Naive B cell (primary cell): ENCODE measurements at regions not wholly inside any gene's neighbourhood (a gene's known extent, or its start where the extent isn't known, plus 50 kb on each side); places are given as distances from the start of the nearest gene placed in this dataset.

ENCODE experiments used
- ATAC-seq, 2 donors: fragments of 150-1000 bp; cut with Tn5 transposase; 2 replicates each; pipeline ENCODE4 v1.10.0; 2021; ENCODE audit warnings: low read depth in 2 of 2, mild to moderate bottlenecking in 2 of 2, moderate library complexity in 2 of 2
- DNase-seq: peaks from one replicate; pipeline ENCODE4 v3.0.0; 2022
- H3K27ac Mint-ChIP-seq, 6 donors: one replicate each; pipeline ENCODE4 v1.8.0; 2020 to 2022; ENCODE audit warnings: mild to moderate bottlenecking in 6 of 6, mixed read lengths in 6 of 6, moderate library complexity in 5 of 6, inconsistent platforms in 2 of 6
- H3K27me3 Mint-ChIP-seq, 3 donors: one replicate each; pipeline ENCODE4 v1.8.0; 2021 to 2022; ENCODE audit warnings: mixed read lengths in 3 of 3, mild to moderate bottlenecking in 1 of 3
- H3K36me3 Mint-ChIP-seq, 2 donors: one replicate each; pipeline ENCODE4 v1.8.0; 2020 to 2022; ENCODE audit warnings: mixed read lengths in 2 of 2, inconsistent platforms in 1 of 2, mild to moderate bottlenecking in 1 of 2
- H3K4me1 Mint-ChIP-seq, 3 donors: one replicate each; pipeline ENCODE4 v1.8.0; 2020 to 2022; ENCODE audit warnings: mixed read lengths in 3 of 3, inconsistent platforms in 1 of 3, mild to moderate bottlenecking in 1 of 3, moderate library complexity in 1 of 3
- H3K4me3 Mint-ChIP-seq, 8 donors: one replicate each; pipeline ENCODE4 v1.8.0; 2020 to 2022; ENCODE audit warnings: mild to moderate bottlenecking in 8 of 8, mixed read lengths in 8 of 8, moderate library complexity in 8 of 8, inconsistent platforms in 2 of 8
- H3K9me3 Mint-ChIP-seq, 7 donors: one replicate each; pipeline ENCODE4 v1.8.0; 2020 to 2022; ENCODE audit warnings: mixed read lengths in 7 of 7, mild to moderate bottlenecking in 5 of 7, inconsistent platforms in 2 of 7, moderate library complexity in 1 of 7

- no peak for DNase-seq
- Mint-ChIP-seq H3K9me3 (peaks cover 0 to 8% (median 2%) of the 10 kb centered on the region in 7 donors), H3K27ac (no peak overlapping the region), H3K4me3 (no peak overlapping the region), H3K4me1 (no peaks in the 10 kb centered on the region), H3K36me3 (no peaks in the 10 kb centered on the region), H3K27me3 (no peaks in the 10 kb centered on the region)
- no peak for ATAC-seq
These were observed 843.1 kb downstream of the STIM2 start for GRCh38 chr4:27703771-27704170.

GRCh38 chr4:27711041-27711440 is 850.4 kb downstream of the STIM2 start:
- peaks cover 0 to 8% (median 0%) of the 10 kb centered on the region in 7 donors for H3K9me3 Mint-ChIP-seq
- no peaks in the 10 kb centered on the region for H3K27me3 Mint-ChIP-seq
- no peak for ATAC-seq
- H3K36me3 Mint-ChIP-seq: no peaks in the 10 kb centered on the region
- DNase-seq: no peak
- H3K27ac Mint-ChIP-seq: no peak overlapping the region
- H3K4me1 Mint-ChIP-seq: no peaks in the 10 kb centered on the region
- H3K4me3 Mint-ChIP-seq: no peak overlapping the region

DNA sequence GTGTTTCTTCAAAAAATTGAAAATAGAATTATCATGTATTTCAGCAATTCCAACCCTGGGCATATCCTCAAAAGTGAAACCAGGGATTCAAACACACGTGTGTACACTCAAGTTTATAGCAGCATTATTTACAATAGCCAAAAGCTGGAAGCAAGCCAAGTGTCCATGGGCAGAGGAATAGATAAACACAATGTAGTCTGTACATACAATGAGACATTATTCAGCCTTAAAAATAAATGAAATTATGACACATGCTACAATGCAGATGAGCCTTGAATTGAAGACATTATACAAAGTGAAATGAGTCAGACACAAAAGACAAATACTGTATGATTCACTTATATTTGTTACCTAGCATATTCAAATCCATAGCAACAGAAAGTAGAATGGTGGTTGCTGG is 853.4 kb downstream of the STIM2 start:
- Mint-ChIP-seq H3K27ac (no peak overlapping the region), H3K9me3 (peaks cover 0 to 5% (median 0%) of the 10 kb centered on the region in 7 donors), H3K4me1 (no peaks in the 10 kb centered on the region), H3K4me3 (no peak overlapping the region), H3K36me3 (no peaks in the 10 kb centered on the region), H3K27me3 (no peaks in the 10 kb centered on the region)
- ATAC-seq (no peak), DNase-seq (no peak)

DNA sequence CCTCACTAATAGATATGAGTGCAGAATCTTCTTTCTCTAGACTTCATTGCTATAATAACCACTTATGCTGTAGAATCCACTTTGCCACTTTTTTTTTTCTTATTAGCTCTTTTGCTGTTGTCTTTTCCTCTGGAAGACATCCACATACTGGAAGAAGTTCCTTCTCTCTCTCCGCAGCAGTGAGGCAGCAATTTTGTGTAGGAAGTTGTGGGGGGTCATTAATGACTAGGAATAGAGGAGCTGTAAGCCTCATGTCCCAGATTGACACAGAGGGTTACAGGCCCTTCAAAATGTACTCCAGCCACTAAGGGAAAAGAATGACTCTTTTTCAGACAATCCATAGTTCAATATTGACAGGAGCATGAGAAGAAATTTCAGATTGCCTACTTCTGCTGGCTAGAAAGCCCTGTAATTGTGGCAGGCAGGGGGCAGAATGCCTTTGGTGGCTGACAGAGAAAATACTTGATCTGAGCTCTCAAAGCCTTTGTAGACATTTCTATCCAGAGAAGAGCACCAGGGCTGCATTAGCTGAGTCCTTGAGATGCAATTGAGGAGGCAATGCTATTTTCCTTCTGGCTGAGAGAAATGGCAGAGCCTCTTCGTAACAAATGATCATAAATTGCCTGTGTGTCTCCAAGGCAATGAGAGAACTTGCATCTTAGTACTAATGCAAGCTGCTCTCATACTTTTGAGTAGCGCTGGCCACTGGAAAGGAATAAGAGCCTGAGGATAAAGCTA is 856.2 kb downstream of the STIM2 start:
- no peak overlapping the region for H3K4me3 Mint-ChIP-seq
- no peaks in the 10 kb centered on the region for H3K36me3 Mint-ChIP-seq
- no peak overlapping the region for H3K27ac Mint-ChIP-seq
- no peak for ATAC-seq
- H3K27me3 Mint-ChIP-seq: no peaks in the 10 kb centered on the region
- peaks cover 0 to 8% (median 3%) of the 10 kb centered on the region in 7 donors for H3K9me3 Mint-ChIP-seq
- no peaks in the 10 kb centered on the region for H3K4me1 Mint-ChIP-seq
- DNase-seq: no peak

GRCh38 chr4:27717431-27717755 is 856.8 kb downstream of the STIM2 start:
- DNase-seq (no peak), ATAC-seq (no peak)
- Mint-ChIP-seq H3K9me3 (peaks cover 0 to 8% (median 3%) of the 10 kb centered on the region in 7 donors), H3K27ac (no peak overlapping the region), H3K36me3 (no peaks in the 10 kb centered on the region), H3K4me3 (no peak overlapping the region), H3K27me3 (no peaks in the 10 kb centered on the region), H3K4me1 (no peaks in the 10 kb centered on the region)

DNA sequence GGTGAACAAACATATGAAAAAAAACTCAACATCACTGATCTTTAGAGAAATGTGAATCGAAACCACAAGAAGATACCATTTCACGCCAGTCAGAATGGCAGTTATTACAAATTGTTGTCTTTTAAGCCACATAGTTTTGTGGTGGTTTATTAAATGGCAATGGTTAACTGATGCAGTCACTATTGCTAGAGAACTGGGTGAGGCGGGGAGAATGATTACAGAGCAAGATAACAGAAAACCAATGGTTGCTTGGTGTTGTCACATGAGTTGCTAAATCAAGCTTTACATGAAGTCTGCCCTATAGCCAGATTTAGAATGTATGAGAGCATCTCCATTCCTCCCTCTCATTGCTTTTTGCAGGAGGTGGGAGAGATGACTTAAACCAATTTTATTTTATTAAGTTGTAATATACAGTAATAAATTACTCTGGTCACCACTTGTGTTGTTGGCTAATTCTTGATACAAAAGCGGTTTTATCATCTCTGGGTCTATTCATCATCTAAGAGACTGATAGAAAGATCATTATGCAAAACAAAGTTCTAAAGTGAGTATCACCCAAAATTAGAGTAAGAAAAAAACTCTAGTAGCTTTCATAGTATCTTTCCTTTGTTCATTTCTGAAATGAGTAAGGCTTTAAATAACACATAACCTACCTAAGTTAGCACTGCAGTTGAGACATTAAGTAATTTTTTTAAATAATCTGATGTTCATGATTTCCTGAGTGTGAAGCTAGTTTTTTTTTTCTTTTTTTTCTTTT is 859.5 kb downstream of the STIM2 start:
- ATAC-seq (no peak), DNase-seq (no peak)
- Mint-ChIP-seq H3K36me3 (no peaks in the 10 kb centered on the region), H3K27ac (no peak overlapping the region), H3K27me3 (no peaks in the 10 kb centered on the region), H3K4me3 (no peak overlapping the region), H3K9me3 (peaks cover 0 to 6% (median 3%) of the 10 kb centered on the region in 7 donors), H3K4me1 (no peaks in the 10 kb centered on the region)

- H3K4me3 Mint-ChIP-seq: no peak overlapping the region
- H3K4me1 Mint-ChIP-seq: no peaks in the 10 kb centered on the region
- DNase-seq: no peak
- H3K27ac Mint-ChIP-seq: no peak overlapping the region
- peaks cover 0 to 6% (median 3%) of the 10 kb centered on the region in 7 donors for H3K9me3 Mint-ChIP-seq
- H3K27me3 Mint-ChIP-seq: no peaks in the 10 kb centered on the region
- ATAC-seq: no peak
- H3K36me3 Mint-ChIP-seq: no peaks in the 10 kb centered on the region
These were observed 860.6 kb downstream of the STIM2 start for GRCh38 chr4:27721193-27721592.

DNA sequence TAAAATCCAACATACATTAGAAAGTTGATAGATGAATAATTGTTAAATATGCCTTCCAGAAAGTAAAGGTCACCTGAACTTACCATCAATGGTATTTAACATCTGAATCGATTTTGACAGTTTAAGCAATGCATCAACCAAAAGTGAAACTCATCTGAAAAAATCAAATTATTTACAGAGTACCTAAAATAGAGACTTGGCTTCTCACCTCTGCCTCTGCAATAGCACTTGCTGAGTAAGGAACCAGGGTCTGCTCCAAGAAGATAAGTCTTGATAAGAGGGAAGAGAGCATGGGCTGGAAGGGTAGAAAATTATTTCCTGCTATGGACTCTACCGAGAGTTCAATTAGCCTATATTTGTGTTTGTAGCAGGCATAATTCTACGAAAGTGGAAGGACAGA is 868.3 kb downstream of the STIM2 start:
- no peak overlapping the region for H3K27ac Mint-ChIP-seq
- no peaks in the 10 kb centered on the region for H3K36me3 Mint-ChIP-seq
- ATAC-seq (no peak), DNase-seq (no peak)
- peaks cover 0 to 1% (median 0%) of the 10 kb centered on the region in 7 donors for H3K9me3 Mint-ChIP-seq
- no peak overlapping the region for H3K4me3 Mint-ChIP-seq
- H3K27me3 Mint-ChIP-seq: no peaks in the 10 kb centered on the region
- H3K4me1 Mint-ChIP-seq: no peaks in the 10 kb centered on the region

DNA sequence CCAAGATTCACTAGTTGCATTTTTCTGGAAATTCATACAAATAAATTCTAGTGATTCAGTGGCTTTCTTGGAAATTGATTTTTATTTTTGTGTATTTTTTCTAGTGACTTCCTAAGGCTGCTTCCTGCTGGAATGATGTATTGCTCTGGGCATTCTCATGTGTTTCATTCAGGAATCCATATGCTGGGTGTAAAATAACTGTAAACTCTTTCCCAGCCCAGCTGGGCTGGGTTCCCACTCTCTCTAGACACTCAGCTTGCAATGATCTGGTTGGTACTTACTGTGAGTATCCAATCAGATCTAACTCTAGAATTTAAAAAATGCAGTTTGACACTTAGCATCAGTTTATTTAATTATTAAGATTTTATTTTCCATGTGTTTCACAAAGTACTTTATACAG is 882.2 kb downstream of the STIM2 start:
- no peaks in the 10 kb centered on the region for H3K36me3 Mint-ChIP-seq
- no peaks in the 10 kb centered on the region for H3K4me1 Mint-ChIP-seq
- no peak for DNase-seq
- ATAC-seq: no peak
- H3K4me3 Mint-ChIP-seq: no peak overlapping the region
- no peaks in the 10 kb centered on the region for H3K27me3 Mint-ChIP-seq
- H3K9me3 Mint-ChIP-seq: peaks cover 0 to 15% (median 7%) of the 10 kb centered on the region in 7 donors
- no peak overlapping the region for H3K27ac Mint-ChIP-seq

GRCh38 chr4:27759611-27760575 is 899.3 kb downstream of the STIM2 start:
- Mint-ChIP-seq H3K36me3 (no peaks in the 10 kb centered on the region), H3K4me3 (no peak overlapping the region), H3K9me3 (peaks cover 0 to 10% (median 2%) of the 10 kb centered on the region in 7 donors), H3K27me3 (no peaks in the 10 kb centered on the region), H3K4me1 (no peaks in the 10 kb centered on the region), H3K27ac (no peak overlapping the region)
- DNase-seq: no peak
- no peak for ATAC-seq

DNA sequence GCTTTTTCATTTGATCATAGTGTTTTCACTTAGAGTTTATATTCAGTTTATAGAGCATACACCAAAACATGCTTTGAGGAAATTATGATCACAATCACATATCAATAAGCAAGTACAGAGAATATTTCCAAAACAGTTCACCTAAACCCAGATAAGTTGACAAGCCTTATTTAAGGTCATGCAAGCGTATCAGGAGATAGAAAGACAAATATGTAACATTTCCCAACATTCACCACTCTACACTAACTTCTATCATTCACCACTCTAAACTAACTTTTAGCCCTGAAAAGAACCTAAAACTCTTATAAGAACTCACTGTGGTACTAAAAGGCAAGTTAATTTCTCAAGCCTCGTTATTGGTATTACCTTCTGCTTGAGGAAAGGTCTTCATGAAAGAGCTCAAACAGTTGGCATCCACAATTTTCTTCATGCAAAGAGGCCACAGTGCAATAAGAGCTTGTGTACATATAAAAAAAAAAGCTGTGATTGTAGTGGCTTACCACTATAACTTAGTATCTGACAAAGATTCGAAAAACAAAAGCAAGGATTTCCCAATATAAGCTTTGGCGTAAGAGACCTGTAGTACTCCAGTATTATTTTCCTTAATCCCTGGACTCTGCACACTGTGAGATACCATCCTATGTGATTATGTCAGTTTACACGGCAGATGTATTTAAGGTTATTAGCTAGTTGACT is 903.3 kb downstream of the STIM2 start:
- no peak overlapping the region for H3K27ac Mint-ChIP-seq
- DNase-seq: no peak
- no peaks in the 10 kb centered on the region for H3K27me3 Mint-ChIP-seq
- H3K4me3 Mint-ChIP-seq: no peak overlapping the region
- no peaks in the 10 kb centered on the region for H3K36me3 Mint-ChIP-seq
- peaks cover 0 to 6% (median 2%) of the 10 kb centered on the region in 7 donors for H3K9me3 Mint-ChIP-seq
- no peaks in the 10 kb centered on the region for H3K4me1 Mint-ChIP-seq
- no peak for ATAC-seq

DNA sequence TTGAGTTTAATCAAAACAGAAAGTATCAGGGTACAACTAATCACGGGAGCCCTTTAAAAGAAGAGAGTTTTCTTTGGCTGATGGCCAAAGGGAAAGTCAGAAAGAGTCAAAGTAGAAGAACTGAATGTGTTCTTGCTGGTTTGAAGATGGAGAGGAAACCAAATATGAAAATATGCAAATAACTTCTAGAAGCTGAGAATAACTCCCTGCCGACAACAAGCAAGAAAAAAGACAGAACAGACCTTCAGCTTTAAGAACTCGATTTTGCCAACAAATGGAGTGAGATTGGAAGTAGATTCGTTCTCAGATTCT is 903.8 kb downstream of the STIM2 start:
- no peak overlapping the region for H3K27ac Mint-ChIP-seq
- DNase-seq (no peak), ATAC-seq (no peak)
- H3K36me3 Mint-ChIP-seq: no peaks in the 10 kb centered on the region
- no peaks in the 10 kb centered on the region for H3K27me3 Mint-ChIP-seq
- H3K4me1 Mint-ChIP-seq: no peaks in the 10 kb centered on the region
- no peak overlapping the region for H3K4me3 Mint-ChIP-seq
- H3K9me3 Mint-ChIP-seq: peaks cover 0 to 6% (median 2%) of the 10 kb centered on the region in 7 donors

- Mint-ChIP-seq H3K27ac (no peak overlapping the region), H3K9me3 (peaks cover 0 to 6% (median 0%) of the 10 kb centered on the region in 7 donors), H3K36me3 (no peaks in the 10 kb centered on the region), H3K4me3 (no peak overlapping the region), H3K4me1 (no peaks in the 10 kb centered on the region), H3K27me3 (no peaks in the 10 kb centered on the region)
- ATAC-seq (no peak), DNase-seq (no peak)
These were observed 910.3 kb downstream of the STIM2 start for GRCh38 chr4:27770895-27771294.
